ENCODE measurements at regions not wholly inside any gene's neighbourhood (a gene's known extent, or its start where the extent isn't known, plus 50 kb on each side); places are given as distances from the start of the nearest gene placed in this dataset.

- no peak for DNase-seq
Measured at GRCh38 chr3:152157337-152157736, 111.4 kb upstream of the MBNL1 start.

GRCh38 chr3:152159328-152159727, 109.4 kb upstream of the MBNL1 start:
- DNase-seq, result no peak

DNA sequence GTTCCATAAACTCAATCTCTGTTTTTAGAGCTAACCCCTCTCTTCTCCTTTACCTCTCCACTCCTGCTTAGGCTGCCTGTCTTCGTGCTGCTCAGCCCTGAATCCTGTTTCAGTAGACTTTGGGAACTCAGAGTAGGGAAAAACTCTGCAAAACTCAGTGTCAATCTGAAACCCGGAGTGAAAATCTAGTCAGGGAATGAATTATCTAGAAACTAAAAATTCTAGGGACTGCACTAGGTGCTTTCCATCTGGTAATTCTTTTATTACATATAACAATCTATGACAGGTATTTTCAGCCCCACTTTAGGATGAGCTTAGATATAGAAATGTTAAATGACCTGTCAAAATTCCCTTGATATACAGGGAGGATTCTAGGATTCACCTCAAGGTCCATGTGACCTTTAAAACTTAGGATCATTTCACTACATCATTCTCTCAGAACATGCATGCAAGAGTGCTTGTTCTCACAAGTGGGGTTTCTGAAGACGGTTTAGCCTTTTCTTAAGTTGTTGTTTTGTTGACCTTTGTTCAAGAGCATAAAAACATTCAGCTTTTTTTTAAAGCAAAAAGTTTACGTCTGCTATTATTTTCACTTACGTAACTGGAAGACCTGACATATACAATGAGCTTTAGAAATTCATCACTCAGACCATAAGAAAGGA, 108.2 kb upstream of the MBNL1 start:
- DNase-seq, result no peak

- no peak for DNase-seq
Measured at GRCh38 chr3:152172460-152172859, 96.3 kb upstream of the MBNL1 start.

DNA sequence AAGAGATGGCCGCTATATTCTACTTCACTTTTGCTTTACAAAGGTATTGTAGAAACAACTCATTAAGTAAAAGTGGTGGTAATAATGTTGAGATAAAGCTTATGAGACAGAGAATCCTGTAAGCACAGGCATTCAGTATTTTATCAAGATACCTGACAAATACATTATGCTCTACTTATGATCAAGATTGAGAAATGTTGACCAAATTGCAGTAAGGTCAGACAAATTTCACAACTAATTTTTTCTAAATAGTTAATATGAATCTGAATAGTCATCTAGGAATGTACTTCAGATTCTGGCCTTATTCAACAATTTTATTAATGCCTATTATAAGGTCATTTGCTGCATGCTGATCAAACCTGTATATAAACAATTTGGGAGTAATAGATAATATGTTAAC, 95.1 kb upstream of the MBNL1 start:
- no peak for DNase-seq

- no peak for DNase-seq
Measured at GRCh38 chr3:152174876-152175527, 93.7 kb upstream of the MBNL1 start.

GRCh38 chr3:152175528-152175889, 93.2 kb upstream of the MBNL1 start:
- DNase-seq, result peak; percentile 34

- no peak for DNase-seq
Measured at GRCh38 chr3:152176241-152176640, 92.5 kb upstream of the MBNL1 start.

DNA sequence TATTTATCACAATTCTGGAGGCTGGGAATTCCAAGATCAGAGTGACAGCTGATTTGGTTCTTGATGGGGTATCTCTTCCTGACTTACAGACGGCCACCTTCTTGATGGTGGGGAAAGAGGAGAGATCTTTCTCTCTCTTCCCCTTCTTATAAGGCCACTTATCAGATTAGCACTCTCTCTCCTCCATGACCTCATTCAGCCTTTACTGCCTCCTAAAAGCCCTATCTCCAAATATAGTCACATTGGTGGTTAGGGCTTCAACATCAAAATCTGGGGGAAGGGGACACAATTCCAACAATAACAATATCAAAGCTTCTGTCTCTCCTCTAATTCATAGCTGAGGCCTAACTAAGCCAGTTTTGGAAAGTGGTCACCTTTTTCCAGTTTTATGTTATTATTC, 91.7 kb upstream of the MBNL1 start:
- DNase-seq, result no peak

DNA sequence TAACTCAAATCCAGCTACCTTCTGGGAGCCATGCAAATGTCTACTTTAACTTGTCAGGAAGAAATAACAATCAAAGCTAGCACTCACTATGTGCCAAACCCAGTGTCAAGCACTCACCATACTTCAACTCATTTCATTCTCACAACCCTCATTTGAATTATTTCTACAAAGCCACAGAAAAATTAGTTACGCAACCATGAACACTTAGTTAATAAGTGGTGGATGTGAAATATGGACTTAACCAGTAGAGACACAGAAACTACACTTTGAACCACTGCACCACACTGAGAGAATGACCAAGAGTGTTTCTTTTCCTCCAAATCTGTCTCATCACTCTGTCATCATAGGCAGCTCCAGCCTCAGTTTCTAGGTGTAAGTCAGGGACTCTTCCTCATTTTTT, 91.0 kb upstream of the MBNL1 start:
- DNase-seq, result no peak

DNA sequence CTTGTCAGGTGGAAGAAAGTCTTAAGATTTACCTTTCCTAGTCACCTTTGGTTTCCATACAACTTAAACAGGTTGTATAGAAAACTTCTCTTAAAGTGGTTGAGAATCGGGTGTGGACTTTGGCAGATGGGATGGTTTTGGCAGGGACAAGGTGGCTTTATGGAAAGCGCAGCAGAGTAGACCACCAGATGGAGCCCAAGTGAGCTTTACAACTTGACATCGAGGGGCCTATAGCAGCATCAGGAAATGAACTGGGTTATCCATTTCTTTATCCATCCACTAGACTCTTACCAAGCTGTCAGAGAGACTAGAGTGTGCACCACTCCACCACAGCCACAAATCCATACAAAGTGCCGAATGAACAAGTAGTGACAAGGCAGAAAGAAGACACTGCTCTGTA, 85.3 kb upstream of the MBNL1 start:
- DNase-seq, result peak; percentile 61

DNA sequence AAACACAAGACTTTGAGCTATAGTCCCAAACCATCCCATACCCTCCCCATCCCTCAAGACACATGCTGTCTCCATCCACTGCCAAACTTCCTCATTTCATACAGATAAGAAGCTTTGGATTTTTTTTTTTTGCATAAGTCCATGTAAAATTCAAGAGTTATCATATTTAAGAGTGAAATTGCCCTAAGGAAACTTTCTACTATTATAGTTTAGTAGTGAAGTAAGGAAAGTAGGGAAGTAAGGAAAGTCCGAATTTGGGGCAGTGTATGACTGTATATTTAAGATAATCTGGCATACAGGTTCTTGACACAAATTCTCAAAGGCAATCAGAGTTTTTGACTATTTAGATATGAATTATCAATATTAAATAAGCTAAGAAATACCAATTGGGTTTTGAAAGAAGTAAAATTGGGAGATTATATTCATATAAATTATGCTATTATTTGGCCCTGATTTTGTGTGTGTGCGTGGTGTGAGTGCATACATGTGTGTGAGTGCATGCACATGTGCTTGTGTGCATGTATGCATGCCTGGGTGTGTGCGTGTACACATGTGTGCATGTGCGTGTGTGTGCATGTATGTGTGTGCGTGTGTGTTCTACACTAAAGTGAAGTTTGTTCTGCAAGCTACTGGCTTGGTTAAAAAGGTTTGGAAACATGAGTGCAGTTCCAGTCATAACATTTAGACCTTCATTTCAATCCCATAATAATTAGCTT, 83.6 kb upstream of the MBNL1 start:
- DNase-seq, result no peak

DNA sequence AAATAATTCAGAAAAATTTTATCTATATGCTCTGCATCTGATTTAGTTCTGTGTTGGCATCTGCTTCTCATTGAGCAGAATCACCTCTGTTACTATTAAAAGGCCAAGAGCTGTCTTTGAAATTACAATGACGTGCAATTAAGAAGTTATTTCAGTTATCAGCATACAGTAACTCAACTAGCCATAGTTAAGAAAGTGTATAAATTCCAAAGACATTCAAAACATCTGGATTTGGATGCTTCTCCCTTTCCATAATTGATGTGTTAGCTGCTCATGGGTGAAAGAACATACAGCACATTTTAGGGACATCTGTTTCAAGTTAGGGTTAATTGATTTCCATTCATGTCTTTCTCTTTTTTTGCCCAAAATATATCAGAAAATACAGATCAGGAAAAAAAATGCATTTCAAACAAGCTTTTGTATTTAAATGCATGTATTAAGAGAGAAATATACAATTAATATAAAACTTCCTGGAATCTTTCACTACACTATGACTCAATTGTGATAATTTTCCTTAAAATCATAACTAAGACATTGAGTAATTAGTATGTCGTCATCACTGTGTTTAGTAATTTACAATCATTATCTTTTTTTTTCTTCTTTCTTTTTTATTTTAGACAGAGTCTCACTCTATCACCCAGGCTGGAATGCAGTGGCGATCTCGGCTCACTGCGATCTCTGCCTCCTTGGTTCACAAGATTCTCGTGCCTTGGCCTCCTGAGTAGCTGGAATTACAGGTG, 82.7 kb upstream of the MBNL1 start:
- peak; percentile 30 for DNase-seq

- no peak for DNase-seq
Measured at GRCh38 chr3:152190636-152191183, 78.0 kb upstream of the MBNL1 start.

- DNase-seq, result no peak
Measured at GRCh38 chr3:152192050-152192449, 76.7 kb upstream of the MBNL1 start.

DNA sequence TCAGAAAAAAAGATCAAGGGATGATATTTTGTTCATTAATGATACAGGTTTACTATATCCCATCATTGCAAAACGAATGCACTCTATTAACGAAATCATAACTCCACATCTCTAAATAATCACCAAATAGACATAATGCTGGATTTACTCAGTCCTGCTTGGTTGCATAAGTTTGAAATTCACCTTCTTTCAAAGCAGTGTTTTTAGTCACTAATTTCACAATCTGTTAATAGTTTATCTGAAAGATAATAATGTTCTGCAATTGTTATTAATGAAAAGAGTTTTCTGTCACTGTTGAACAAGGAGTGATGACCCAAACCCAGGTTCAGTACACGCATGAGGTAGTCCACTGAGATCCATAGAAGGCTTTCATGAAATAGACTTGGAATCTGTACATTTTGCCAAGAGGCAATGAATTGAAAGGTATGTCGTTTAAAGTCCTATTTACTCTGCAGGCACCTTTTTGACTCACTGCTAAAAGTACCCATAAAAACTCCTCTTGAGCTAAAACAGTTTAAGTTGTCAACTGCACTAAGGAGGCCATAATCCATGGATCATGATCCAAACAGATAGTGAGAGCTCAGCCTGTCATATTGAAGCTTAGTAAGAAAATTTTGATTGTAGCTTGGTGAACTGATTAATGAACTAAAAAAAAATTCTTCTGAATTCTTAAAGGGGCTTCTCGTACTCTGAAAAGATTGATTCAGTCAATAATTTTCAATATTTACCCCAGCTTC, 75.6 kb upstream of the MBNL1 start:
- no peak for DNase-seq

DNA sequence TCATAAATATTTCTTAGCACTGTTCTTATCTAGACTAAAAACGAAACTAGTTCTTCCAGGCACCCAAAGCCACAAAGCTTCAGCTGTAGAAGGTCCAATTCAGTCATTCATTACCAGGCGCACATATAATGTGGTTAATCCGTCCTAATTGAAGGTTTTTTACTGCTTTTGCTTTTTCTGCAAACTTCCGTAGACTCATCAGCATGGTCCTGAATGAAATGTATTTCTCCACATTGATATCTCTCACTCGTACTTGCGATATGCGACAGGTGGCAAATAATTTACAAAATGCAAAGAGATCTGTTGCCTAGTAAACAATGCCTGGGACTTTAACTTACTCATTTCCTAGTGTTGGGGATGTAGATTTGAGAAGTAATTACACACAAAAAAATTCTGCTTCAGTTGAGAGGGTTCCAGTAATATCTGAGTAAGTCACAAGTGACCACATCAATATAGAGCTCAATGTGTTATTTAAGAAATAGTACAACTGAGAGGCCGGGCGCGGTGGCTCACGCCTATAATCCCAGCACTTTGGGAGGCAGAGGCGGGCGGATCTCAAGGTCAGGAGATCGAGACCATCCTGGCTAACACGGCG, 75.0 kb upstream of the MBNL1 start:
- no peak for DNase-seq

GRCh38 chr3:152195206-152195605, 73.5 kb upstream of the MBNL1 start:
- DNase-seq, result no peak

- no peak for DNase-seq
Measured at GRCh38 chr3:152196782-152197181, 71.9 kb upstream of the MBNL1 start.

DNA sequence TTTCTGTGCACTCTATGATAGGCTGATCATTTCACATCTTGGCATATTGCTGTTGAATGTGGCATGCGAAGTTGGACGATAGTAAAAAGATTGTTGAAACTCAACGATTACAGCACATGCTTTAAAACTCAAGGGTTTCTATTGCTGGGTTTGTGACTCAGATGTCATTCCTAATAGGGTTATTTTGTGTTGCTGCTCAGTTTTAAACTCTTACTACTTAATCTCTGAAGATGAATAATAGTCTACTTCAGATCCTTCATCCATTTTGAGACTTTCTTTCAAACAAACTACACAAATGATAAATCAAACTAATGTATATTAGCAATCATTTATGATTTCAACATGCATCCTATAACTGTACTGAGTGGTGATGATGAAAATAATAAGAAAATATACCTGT, 71.3 kb upstream of the MBNL1 start:
- DNase-seq, result no peak

DNA sequence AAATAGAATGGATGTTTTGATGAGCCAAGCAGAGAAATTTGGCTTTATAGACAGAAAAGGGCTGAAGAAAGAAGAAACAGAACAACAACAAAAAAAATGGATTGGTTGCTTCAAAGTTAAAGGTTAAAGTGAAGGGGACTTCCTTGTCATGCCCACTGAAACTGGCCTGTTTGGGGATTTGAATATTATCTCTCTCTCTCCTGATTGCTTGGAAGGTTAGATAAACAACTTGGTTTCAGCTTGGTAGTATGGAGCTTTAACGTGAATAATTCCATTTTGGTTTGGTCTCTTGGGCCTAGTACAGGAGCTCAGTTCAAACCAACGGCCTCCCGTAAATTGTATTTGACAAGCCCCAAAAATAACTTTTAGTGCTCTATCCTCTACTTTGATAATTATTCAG, 70.8 kb upstream of the MBNL1 start:
- no peak for DNase-seq

DNA sequence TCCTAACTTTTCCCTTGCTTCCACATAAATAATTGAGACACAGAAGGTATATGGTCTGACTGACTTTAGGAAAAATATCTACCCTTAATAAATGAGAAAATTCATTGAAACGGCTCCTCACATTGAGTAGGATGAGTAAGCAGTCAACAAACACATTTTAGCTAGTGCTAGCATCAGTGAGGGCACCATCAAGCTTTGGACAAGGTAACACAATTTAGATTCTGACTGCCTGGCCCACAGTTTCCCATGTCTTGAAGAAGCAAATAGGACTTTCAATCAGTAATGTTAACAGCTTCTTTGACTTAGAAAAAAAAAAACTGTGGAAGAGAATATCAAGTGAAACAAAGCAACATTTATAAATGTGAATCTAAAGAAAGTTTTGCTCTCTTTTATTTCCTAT, 70.1 kb upstream of the MBNL1 start:
- DNase-seq, result no peak

All from eye (tissue), 1 donor.